Kidney (tissue), 13 donors: ENCODE measurements at regions not wholly inside any gene's neighbourhood (a gene's known extent, or its start where the extent isn't known, plus 50 kb on each side); places are given as distances from the start of the nearest gene placed in this dataset.
A peak's percentile ranks its signal among the peaks of the same experiment; 100 is the strongest.
"Not testable (repeated sequence)": the region's sequence is repeated elsewhere in the genome, so short reads cannot be mapped to it uniquely, and the experiment has no call there.

ENCODE experiments used
- DNase-seq, 5 donors: peaks; one replicate each; pipeline ENCODE4 v3.0.0-alpha.2; 2013 to 2020
- FAIRE-seq: peaks from 2 replicates; lab custom pipeline; 2012; peaks lifted over from hg19 to GRCh38; lab: Jason Lieb, UNC
- H3K27ac ChIP-seq, 2 donors: one replicate each; pipeline ENCODE4 v1.7.0; 2013; ENCODE audit warnings: low read depth in 2 of 2, low read length in 2 of 2, inconsistent platforms in 1 of 2
- H3K27me3 ChIP-seq: one replicate; pipeline ENCODE4 v1.7.1; 2013; ENCODE audit warnings: low read length, inconsistent platforms; ENCODE audit not compliant: control insufficient read depth, insufficient read depth
- H3K36me3 ChIP-seq, 3 donors: one replicate each; pipeline versions ENCODE4 v1.7.0 to v1.7.1; 2013; ENCODE audit warnings: low read length in 3 of 3, control low read depth in 1 of 3, inconsistent platforms in 1 of 3; ENCODE audit not compliant: insufficient read depth in 3 of 3, control insufficient read depth in 2 of 3
- H3K4me1 ChIP-seq, 3 donors: one replicate each; pipeline versions ENCODE4 v1.7.0 to v1.7.1; 2013; ENCODE audit warnings: low read length in 3 of 3, inconsistent platforms in 1 of 3, low read depth in 1 of 3; ENCODE audit not compliant: control insufficient read depth in 2 of 3, insufficient read depth in 2 of 3
- H3K4me3 ChIP-seq, 3 donors: one replicate each; pipeline versions ENCODE4 v1.7.0 to v1.8.1; 2013; ENCODE audit warnings: low read length in 3 of 3, control low read depth in 1 of 3, inconsistent platforms in 1 of 3
- H3K9ac ChIP-seq, 3 donors: one replicate each; pipeline versions ENCODE4 v1.7.0 to v1.7.1; 2013; ENCODE audit warnings: low read length in 3 of 3, control low read depth in 1 of 3, inconsistent platforms in 1 of 3
- H3K9me3 ChIP-seq, 3 donors: one replicate each; pipeline versions ENCODE4 v1.7.0 to v1.7.1; 2013; ENCODE audit warnings: low read length in 3 of 3, control low read depth in 1 of 3, inconsistent platforms in 1 of 3; ENCODE audit not compliant: control insufficient read depth in 2 of 3, insufficient read depth in 1 of 3
- CTCF ChIP-seq: IDR thresholded peaks from 3 replicates; pipeline ENCODE4 v1.5.1; 2012; ENCODE audit warnings: mild to moderate bottlenecking, moderate library complexity, borderline replicate concordance; ENCODE audit not compliant: insufficient read depth; ENCODE audit errors: extremely low read depth
- intact Hi-C: fragments of 100-400 bp; cut with DNase I; formaldehyde crosslinking; loops from one replicate; pipeline ENCODE4 v1.11.1; 2022
- donor health status: control.
- donor health status: control.
- donor health status: control.
- donor health status: control.
- donor health status: control.
- donor health status: DM: yes; HTN: yes; CAD: no.
- donor health status: Normal renal cell carcinoma (clear cell type).

GRCh38 chr18:67455890-67456501, 60.5 kb downstream of the DSEL start:
- FAIRE-seq, result no peak
- Histone ChIP-seq H3K4me1 (no peaks in the 10 kb centered on the region), H3K27ac (no peak overlapping the region), H3K9me3 (no peaks in the 10 kb centered on the region), H3K36me3 (no peaks in the 10 kb centered on the region), H3K9ac (no peak overlapping the region), H3K27me3 (no peaks in the 10 kb centered on the region), H3K4me3 (no peak overlapping the region)
- peak in 2 of 5 donors; percentile 2 to 11 for DNase-seq
- TF ChIP-seq CTCF, result no peak
- intact Hi-C loops, result no loop called here

- DNase-seq (no peak), FAIRE-seq (no peak)
- no peak for TF ChIP-seq CTCF
- Histone ChIP-seq H3K4me1 (no peaks in the 10 kb centered on the region), H3K27me3 (no peaks in the 10 kb centered on the region), H3K36me3 (no peaks in the 10 kb centered on the region), H3K4me3 (no peak overlapping the region), H3K27ac (no peak overlapping the region), H3K9me3 (no peaks in the 10 kb centered on the region), H3K9ac (no peak overlapping the region)
- intact Hi-C loops, result no loop called here
Measured at GRCh38 chr18:67453901-67454300, 62.6 kb downstream of the DSEL start.

- Histone ChIP-seq H3K36me3 (no peaks in the 10 kb centered on the region), H3K9ac (no peak overlapping the region), H3K27ac (no peak overlapping the region), H3K27me3 (no peaks in the 10 kb centered on the region), H3K9me3 (no peaks in the 10 kb centered on the region), H3K4me3 (no peak overlapping the region), H3K4me1 (no peaks in the 10 kb centered on the region)
- FAIRE-seq, result no peak
- TF ChIP-seq CTCF, result no peak
- no peak for DNase-seq
- intact Hi-C loops, result no loop called here
Measured at GRCh38 chr18:67451960-67452359, 64.6 kb downstream of the DSEL start.

- peak in 1 of 5 donors; percentile 40 for DNase-seq
- H3K9me3 ChIP-seq, H3K4me1 ChIP-seq, FAIRE-seq, intact Hi-C loops, H3K9ac ChIP-seq, H3K27ac ChIP-seq, H3K36me3 ChIP-seq, H3K27me3 ChIP-seq, H3K4me3 ChIP-seq: not testable (repeated sequence)
Measured at GRCh38 chr18:67451101-67451500, 65.4 kb downstream of the DSEL start.
